HepG2 (cell line): ENCODE measurements at regions not wholly inside any gene's neighbourhood (a gene's known extent, or its start where the extent isn't known, plus 50 kb on each side); places are given as distances from the start of the nearest gene placed in this dataset.
A peak's percentile ranks its signal among the peaks of the same experiment; 100 is the strongest.

Experiments
- CBX2 ChIP-seq, 2 experiments: fragments of 200-600 bp in 1 of 2; sonication (generic); formaldehyde crosslinking in 1 of 2; IDR thresholded peaks; 2 replicates each; pipeline versions ENCODE4 v1.7.0 to v1.8.1; 2018 to 2022; ENCODE audit warnings: low read depth in 2 of 2, low read length in 1 of 2, mild to moderate bottlenecking in 1 of 2, missing genetic modification reagents in 1 of 2
- CEBPZ ChIP-seq: IDR thresholded peaks from 2 replicates; pipeline ENCODE4 v1.6.1; 2012; ENCODE audit warnings: low read length, improper control_type of control experiment
- MAZ ChIP-seq, 2 experiments: sonication (generic) in 1 of 2; formaldehyde crosslinking in 1 of 2; IDR thresholded peaks; 2 replicates each; pipeline versions ENCODE4 v1.5.0 to v1.6.1; 2012 to 2020; ENCODE audit warnings: low read depth in 2 of 2, mild to moderate bottlenecking in 2 of 2, borderline replicate concordance in 1 of 2, improper control_type of control experiment in 1 of 2, low read length in 1 of 2, missing genetic modification reagents in 1 of 2, moderate library complexity in 1 of 2
- NR1H2 ChIP-seq: sonication (generic); formaldehyde crosslinking; IDR thresholded peaks from 2 replicates; pipeline ENCODE4 v1.8.1; 2022; ENCODE audit warnings: low read depth, missing genetic modification reagents, borderline replicate concordance
- UBTF ChIP-seq: sonication (generic); formaldehyde crosslinking; IDR thresholded peaks from 2 replicates; pipeline ENCODE4 v1.4.0; 2020; ENCODE audit warnings: mild to moderate bottlenecking, missing genetic modification reagents
- ZNF646 ChIP-seq: sonication (generic); formaldehyde crosslinking; IDR thresholded peaks from 2 replicates; pipeline ENCODE4 v1.9.0; 2021; ENCODE audit warnings: mild to moderate bottlenecking, missing genetic modification reagents
- TF ChIP-seq, protein P1 (sequence below): sonication (generic); formaldehyde crosslinking; conservative IDR thresholded peaks from 2 replicates; pipeline ENCODE4 v1.8.0; 2022; ENCODE audit warnings: mild to moderate bottlenecking, moderate library complexity, missing genetic modification reagents

- TF ChIP-seq, protein P1, sequence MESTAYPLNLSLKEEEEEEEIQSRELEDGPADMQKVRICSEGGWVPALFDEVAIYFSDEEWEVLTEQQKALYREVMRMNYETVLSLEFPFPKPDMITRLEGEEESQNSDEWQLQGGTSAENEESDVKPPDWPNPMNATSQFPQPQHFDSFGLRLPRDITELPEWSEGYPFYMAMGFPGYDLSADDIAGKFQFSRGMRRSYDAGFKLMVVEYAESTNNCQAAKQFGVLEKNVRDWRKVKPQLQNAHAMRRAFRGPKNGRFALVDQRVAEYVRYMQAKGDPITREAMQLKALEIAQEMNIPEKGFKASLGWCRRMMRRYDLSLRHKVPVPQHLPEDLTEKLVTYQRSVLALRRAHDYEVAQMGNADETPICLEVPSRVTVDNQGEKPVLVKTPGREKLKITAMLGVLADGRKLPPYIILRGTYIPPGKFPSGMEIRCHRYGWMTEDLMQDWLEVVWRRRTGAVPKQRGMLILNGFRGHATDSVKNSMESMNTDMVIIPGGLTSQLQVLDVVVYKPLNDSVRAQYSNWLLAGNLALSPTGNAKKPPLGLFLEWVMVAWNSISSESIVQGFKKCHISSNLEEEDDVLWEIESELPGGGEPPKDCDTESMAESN (CRISPR knock-in tag) = 0 out of 2 replicates have a peak, but pooled peaks have one; percentile 45
- TF ChIP-seq MAZ (IDR thresholded peaks at IDR 0.05; ENCODE audit: borderline replicate concordance, low read depth, low read length) (no peak), MAZ (CRISPR knock-in tag; IDR thresholded peaks at IDR 0.05; ENCODE audit: low read depth) (peak; percentile 78; the same call in 1 of the 2 replicates), NR1H2 (CRISPR knock-in tag) (no peak), ZNF646 (no peak), UBTF (peak; percentile 94; the same call in 1 of the 2 replicates), CBX2 (IDR thresholded peaks at IDR 0.05; ENCODE audit: low read depth, low read length) (no peak), CBX2 (CRISPR knock-in tag; IDR thresholded peaks at IDR 0.05; ENCODE audit: low read depth) (no peak), CEBPZ (no peak)
These were observed 65.0 kb upstream of the TMEM45B start (continued) for GRCh38 chr11:129750343-129751292.
